Hepatocyte (in vitro differentiated cells): ENCODE measurements at regions not wholly inside any gene's neighbourhood (a gene's known extent, or its start where the extent isn't known, plus 50 kb on each side); places are given as distances from the start of the nearest gene placed in this dataset.

Experiments used
- EZH2 ChIP-seq: fragments of 200-600 bp; sonication (generic); IDR thresholded peaks from 2 replicates; pipeline ENCODE4 v1.6.1; 2016; ENCODE audit warnings: antibody characterized with exemption, mild to moderate bottlenecking, borderline replicate concordance
- TF ChIP-seq, protein P1 (sequence below): fragments of 200-600 bp; sonication (generic); IDR thresholded peaks from 2 replicates; pipeline ENCODE4 v1.5.1; 2016; ENCODE audit warnings: antibody characterized with exemption, mild to moderate bottlenecking; ENCODE audit not compliant: poor library complexity

DNA sequence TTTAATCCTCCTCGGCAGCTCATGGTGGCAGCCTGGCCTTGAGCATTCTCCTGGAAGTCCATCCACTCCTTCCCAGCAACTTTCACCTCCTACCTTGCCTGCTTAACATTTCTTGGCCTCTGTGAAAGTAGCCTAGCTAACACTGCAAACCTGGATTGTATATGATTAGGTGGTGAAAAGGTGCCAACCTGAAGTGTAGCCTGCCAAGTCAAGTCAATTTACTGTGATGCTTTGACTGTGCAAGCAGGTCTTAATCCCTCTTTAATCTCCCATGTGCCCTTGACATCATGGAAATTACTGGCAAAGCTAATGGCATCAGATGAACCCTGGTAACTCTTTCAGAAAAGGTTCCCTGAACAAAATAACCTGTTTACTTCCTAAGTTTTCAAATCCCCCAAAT, 169.7 kb upstream of the NR2F2 start:
- TF ChIP-seq, protein P1, sequence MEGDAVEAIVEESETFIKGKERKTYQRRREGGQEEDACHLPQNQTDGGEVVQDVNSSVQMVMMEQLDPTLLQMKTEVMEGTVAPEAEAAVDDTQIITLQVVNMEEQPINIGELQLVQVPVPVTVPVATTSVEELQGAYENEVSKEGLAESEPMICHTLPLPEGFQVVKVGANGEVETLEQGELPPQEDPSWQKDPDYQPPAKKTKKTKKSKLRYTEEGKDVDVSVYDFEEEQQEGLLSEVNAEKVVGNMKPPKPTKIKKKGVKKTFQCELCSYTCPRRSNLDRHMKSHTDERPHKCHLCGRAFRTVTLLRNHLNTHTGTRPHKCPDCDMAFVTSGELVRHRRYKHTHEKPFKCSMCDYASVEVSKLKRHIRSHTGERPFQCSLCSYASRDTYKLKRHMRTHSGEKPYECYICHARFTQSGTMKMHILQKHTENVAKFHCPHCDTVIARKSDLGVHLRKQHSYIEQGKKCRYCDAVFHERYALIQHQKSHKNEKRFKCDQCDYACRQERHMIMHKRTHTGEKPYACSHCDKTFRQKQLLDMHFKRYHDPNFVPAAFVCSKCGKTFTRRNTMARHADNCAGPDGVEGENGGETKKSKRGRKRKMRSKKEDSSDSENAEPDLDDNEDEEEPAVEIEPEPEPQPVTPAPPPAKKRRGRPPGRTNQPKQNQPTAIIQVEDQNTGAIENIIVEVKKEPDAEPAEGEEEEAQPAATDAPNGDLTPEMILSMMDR: no peak
- TF ChIP-seq EZH2: no peak
